Bone marrow (tissue), 2 donors: ENCODE measurements at regions not wholly inside any gene's neighbourhood (a gene's known extent, or its start where the extent isn't known, plus 50 kb on each side); places are given as distances from the start of the nearest gene placed in this dataset.

Source experiments
- DNase-seq, 2 donors: peaks; one replicate each; lab custom pipeline; 2025; lab: John Stamatoyannopoulos, UW

DNA sequence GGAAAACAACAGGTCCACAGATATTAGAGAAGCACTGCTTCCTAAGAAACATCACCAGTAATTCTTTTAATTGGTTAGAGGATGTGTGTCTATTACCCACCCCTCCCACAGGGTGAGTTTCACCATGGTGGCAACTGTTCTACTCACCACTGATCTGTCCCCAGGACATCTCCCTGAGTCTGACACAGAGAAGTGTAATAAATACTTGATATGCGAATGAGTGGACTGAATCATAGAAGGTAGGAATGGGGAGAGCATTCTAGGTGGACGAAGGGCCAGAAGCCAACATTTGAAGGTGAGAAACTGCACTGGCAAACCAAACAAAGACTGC, 452.7 kb upstream of the PROK2 start:
- DNase-seq: no peak

DNA sequence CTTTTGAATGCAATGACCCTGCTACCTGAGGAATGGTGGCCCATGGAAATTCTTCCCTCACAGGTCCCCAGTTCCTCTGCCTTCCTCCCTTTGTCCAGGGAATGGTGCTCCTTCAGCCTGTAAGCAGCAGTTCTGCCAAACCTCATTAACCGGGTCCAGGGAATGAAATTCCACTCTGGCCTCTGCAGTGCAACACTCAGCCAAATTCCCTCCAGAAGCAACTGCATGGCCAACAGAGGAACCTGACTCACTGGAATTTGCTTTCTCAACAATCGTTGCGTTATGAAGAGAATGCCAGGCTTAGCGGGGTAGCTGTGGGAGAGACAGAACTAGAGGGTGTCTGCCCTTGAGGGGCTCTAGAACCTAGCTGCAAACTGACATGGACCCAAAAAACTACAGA, 449.4 kb upstream of the PROK2 start:
- DNase-seq: no peak

DNA sequence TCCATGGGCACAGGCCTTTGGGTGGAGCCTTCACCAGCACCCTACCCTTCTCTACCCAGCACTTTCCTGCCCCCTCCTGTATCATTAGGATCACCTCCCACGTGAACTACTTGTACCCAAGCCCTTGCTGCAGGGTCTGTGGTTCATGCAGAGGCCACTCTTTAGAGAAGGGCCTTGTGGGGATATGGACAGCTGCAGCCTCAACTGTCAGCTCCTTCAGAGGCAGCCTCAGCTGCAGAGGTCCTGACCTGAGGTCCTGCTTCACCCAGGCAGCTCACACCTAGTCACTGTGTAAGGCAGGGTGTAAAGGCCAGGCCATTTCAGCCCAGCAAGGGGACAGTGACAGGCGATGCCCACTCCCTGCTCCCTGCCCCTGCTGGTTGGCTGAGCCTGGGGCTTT, 448.6 kb upstream of the PROK2 start:
- no peak for DNase-seq

DNA sequence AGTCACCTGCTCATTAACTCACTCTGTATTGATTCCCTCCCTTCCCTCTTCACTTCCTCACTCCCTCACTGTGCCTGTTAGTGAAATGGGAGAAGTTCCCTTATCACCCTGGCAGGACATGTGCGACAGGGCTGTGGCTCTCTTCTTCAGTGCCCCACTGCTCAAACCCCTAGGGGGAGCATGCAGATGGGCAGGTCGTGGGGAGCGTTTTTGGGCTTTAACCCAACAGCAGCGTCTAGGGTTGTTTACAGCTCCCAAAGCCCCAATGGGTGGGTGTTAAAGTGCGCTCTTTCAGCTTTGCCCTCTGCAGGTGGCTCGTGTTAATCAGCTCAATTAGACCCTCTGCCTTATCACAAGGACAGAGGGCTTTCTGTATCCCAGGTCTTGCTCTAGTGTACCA, 447.8 kb upstream of the PROK2 start:
- DNase-seq: no peak

DNA sequence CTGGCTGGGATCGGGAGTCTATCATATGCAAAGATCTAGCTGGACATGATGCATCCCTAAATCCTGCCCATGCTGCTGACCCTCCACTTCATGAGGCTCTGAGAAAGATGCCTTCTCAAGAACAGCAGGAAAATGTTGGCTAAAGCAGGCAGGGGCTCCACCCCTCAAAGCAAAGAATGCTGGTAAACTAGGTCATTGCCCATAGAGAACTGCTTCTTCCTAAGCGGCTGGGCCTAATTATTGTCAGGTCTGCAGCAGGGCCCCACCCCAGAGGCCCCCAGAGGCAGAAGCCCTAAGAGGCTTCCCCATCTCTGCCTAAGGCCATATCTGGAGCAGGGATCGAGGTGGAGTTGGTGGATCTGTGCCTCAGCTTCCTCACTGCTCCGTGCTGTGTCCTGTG, 447.4 kb upstream of the PROK2 start:
- no peak for DNase-seq

DNA sequence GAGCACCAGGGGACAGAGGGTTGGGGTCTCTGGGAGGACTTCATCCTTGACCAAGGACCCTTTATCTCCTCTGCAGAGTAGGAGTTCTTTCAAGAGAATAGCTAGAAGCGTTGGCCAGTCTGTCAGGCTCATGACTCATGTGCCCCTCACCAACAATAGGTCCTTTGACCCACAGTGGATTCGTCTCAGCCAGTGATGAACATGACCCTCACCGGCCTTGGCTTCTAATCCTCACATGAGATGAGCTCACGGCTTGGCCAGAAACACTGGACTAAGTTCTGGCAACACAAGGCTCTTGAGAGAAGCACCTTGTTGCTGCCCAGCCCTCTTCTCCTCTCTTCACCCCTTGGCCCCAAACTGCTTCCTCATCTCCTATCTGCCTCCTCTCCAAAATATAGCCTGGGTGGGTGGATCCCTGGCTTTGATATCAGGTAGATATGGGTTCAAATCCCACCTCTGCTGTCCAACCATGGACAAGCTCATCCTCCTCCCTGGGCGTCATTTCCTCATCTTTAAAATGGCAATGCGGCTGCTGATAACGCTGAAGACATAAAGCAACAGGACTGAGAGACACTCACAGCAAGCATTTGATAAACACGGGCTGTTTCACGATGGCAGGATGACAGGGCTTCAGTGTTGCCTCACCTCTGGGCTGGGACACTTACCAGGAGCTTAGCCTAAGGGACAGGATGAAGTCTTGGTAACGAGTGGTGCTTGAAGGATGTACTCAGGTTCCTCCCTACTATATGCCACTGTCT, 446.7 kb upstream of the PROK2 start:
- DNase-seq: no peak

DNA sequence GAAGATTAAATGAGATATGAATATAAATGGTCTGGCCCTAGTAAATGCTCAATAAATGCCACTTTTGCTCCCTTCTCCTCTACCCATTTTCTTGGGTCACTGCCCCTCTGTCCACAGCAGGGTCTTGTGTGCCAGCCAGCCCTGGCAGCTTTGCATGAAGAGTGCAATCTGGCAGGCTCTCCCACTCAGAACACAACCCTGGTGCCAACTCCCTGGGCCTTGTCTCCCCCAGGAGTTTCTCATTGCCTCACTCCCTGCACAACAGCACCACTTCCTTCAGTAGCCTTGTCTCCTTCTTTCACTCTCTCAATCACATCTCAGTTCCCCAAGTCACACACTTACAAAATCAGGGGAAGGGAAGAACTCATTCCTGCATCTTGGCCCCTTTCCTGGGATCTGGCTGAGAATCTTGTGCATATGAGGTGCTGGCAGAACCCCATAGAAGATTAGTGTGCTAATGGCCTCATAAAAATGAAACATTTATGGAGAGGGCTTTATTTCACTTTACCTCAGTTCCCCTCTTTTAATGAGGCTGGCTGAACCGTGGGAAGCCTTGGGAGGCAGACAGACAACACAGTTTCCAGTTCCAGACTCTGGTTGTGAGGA, 445.9 kb upstream of the PROK2 start:
- no peak for DNase-seq

DNA sequence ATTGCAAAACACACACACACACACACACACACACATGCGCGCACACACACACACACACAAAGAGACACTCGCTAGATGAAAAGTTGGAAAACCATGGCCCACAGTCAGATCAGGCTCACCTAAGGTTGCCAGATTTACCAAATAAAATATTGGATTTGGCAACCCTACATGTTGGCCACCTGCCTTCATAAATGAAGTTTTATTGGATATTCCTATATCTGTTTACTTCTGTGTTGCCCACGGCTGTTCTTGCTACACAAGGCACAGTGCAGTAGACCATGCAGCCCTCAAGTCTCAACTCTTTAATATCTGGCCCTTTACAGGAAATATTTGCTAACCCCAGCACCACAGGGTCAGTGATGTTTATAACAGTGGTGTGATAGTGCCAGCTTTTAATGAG, 445.0 kb upstream of the PROK2 start:
- DNase-seq: no peak

DNA sequence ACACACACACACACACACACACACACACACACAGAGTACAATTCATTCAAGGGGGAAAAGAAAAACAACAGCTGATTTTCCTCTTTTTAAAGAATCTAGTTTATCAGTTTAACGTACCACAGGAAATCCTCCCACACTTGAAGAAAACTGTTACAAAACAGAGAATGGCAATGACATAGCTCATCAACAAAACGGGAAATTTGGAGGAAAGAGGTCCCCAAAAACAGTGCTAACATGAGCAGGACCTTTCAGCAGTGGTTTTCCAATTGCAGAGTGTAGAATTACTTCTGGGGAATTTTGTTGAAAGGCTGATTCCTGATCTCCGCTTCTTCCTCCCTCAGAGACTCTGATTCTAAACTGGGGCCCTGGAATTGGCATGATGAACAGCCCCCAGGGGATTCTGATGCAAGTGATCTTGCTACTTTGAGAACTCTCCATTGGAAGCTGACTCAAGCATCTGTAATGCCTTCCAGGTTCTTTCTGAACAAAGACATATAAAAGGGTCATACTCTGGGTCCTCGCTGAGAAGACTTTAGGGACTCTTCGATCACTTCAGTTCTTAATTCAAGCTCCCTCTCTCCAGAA, 442.6 kb upstream of the PROK2 start:
- DNase-seq: peak in 1 of 2 donors; percentile 30

DNA sequence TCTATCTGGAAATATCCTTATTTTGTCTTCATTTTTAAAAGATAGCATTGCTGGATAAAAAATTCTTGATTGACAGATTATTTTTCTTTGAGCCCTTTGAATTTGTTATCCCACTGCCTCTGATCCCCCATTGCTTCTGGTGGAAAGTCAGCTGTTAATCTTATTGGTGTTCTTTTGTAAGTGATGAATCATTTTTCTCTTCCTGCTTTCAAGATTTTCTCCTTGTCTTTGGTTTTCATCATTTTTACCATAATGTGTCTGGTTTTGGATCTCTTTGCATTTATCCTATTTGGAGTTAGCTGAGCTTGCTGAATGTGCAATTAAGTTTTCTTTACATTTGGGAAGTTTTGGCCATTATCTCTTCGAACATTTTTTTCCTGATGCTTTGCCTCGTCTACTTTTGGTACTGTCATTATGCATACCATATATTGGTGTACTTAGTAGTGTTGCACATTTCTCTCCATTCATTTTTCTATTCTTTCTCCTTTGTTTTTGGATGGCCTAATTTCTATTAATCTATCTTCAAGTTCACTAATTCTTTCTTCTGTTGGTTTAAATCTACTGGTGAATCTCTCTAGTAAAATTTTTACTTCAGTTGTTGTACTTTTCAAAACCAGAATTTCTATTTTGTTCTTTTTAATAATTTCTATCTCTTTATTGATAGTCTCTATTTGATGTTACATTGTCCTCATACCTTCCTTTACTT, 440.0 kb upstream of the PROK2 start:
- no peak for DNase-seq

DNA sequence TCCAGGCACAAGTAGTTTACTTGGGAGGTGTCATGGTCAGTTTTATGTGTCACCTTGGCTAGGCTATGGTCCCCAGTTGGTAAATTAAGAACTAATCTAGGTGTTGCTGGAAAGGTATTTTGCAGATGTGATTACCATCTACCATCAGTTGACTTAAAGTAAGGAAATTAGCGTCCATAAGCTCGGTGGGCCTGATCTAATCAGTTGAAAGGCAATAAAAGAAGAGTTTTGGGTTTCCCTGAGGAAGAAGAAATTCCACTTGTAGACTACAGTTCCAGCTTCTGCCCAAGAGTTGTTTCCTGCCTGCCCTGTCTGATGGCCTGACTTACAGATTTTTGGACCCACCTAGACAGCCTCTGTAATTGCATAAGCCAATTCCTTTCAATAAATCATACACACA, 438.7 kb upstream of the PROK2 start:
- no peak for DNase-seq

DNA sequence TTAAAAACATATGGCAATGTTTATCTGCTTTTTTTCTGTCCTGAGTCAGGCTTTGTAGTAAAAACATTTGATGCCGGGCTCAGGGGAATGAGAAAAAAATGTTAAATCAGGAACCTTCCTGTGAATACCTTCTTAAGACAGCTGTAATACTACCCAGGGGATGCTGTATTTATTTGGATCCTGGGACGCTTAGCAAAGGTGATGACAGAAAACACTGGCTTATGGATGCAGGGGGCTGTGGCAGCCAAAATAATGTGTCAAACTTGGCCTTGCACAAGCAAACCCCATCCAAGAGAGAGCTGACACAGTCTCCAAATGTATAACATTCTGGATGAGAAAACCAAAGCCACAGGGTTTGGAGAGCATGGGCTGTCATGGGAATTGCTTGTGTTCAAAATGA, 438.2 kb upstream of the PROK2 start:
- DNase-seq: no peak

DNA sequence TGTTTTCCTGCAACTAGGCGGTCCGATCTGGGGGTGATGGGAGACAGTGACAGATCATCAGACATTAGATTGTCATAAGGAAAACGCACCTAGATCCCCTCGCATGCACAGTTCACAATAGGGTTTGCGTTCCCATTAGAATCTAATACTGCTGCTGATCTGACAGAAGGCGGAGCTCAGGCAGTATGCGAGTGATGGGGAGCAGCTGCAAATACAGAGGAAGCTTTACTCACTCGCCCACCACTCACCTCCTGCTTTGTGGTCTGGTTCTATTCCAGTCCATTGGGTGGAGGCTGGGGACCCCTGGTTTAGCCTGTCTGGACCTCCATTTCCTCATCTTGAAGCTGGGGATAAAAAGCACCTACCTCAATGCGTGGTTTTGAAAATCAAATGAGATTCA, 437.5 kb upstream of the PROK2 start:
- DNase-seq: no peak

DNA sequence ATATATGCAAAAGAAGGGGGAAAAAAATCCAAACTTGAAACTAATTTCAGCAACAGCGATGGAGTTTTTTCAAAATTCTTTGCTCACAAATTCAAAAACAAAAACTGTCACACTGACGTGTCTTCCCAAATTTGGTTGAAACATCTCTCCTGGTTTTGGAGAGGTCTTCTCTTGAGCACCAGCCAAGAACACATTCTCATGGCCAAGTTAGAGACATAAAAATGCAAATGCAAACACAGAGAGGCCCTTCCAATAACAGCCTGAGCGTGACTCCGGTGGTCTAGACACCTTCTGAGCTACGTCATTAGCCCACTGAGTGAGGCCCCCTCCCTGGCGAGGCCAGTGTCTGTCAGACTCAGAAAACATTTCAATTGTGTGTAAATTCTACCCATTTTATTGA, 436.0 kb upstream of the PROK2 start:
- no peak for DNase-seq

DNA sequence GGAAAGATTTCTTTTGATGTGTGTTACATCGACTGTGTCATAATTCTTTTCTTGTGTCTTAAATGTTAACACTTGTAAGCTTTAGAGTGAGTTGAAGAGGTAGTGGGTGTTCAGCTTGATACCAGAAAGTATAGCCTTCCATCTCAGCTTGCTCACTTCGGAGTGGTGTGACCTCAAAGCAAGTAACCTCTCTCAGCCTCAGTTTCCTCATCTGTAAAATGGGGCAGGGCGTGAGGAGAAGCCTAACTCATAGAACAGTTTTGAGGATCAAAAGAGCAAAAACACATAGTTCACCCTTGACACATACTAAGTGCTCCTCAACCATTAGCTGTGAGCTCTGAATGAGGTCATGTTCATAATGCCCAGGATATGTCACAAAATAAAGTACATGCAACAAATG, 434.8 kb upstream of the PROK2 start:
- DNase-seq: no peak

DNA sequence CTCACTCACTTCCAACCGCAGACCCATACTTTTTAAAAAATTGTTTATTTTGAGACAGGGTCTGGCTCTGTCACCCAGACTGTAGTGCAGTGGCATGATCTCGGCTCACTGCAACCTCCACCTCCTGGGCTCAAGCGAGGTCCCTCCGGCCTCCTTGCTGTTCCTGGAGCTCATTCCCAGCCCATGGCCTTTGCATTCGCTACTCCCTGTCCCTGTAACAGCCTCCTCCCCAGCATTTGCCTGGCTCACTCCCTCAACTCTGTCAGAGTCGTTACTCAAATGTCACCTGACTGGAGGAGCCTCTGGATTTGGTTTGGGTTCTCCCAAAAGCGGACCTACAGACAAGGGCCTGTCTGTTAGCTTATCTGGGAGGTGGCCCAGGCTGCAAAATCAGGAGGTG, 432.6 kb upstream of the PROK2 start:
- DNase-seq: no peak

DNA sequence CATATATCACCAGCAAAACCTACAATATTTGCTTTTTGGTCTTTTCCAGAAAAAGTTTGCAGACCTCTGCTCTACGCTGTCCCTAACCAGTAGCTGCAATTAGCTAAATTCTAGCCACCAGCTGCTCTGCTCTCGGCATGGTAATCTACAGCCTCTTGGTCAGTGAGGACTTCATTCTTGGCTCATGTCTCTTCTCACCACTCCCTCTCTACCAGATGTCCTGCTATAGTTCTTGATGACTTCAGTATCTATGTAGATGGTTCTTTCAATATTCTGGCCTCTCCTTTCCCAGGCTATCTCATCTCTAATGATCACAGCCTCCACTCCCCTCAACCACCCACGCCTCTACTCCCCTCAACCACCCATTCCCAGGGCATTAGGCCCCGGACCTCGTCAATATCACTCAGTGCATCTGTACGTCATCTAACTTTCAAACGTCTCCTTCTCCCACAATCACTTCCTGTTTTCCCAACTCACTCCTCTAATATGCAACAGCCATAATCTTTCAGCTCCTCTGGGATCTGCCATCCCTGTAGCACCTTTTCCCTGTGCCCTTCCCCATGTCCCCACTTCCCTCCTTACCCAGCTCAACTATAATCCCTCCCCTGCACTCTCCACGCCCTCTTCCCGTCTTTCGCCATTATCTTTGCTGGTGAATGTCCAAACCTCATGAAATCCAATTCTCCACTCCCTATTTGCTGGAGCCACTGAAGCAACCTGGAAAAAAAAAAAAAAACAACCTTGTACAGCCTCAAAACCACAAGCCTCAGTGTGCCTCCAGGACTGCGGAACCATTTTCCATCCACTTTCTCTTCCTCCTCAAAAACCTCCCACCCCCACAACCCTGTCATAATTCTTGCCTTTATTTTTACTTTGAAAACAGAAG, 429.4 kb upstream of the PROK2 start:
- DNase-seq: no peak

DNA sequence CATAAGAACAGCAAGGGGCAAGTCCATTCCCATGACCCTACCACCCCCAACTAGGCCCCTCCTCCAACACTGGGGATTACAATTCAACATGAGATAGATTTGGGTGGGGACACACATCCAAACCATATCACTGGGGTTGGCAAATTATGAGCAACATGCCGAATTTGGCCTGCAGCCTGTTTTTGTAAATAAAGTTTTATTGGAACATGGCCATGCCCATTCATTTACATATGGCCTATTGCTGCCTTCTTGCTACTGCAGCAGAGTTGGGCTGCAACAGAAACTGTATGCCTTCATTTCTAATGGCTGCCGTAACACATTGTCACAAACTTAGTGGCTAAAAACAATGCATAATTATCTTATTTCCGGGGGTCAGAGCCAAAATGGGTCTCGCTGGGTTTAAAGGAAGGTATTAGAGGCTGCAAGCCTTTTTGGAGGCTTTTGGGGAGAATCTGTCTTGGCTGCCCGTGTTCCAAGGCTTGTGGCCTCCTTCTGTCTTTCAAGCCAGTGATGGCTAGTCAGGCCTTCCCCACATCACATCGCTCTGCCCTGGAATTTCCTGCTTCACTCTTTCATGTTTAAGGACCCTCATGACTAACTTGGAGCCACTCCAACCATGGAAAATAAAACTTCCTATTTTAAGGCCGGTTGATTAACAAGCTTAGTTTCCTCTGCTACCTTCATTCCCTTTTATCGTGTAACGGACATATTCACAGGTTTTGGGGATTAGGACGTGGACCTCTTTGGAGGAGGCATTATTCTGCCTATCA, 428.5 kb upstream of the PROK2 start:
- DNase-seq: no peak

DNA sequence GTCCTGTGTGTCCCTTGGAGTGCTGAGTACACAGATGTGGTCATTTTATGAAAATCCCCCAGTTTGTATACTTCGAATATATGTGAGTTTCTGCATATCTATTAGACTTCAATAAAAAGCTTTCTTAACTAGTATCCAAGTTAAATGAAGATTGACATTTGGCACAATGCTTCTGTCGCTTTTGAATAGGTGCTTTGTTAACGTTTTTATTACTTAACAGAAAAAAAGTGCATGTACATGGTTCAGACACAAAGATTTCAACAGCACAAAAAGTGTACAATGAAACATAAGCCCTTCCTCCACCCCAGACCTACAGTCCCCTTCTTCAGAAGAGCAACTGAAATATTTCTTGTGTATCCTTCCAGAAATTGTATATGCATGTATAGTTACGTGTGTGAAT, 427.4 kb upstream of the PROK2 start:
- DNase-seq: no peak

DNA sequence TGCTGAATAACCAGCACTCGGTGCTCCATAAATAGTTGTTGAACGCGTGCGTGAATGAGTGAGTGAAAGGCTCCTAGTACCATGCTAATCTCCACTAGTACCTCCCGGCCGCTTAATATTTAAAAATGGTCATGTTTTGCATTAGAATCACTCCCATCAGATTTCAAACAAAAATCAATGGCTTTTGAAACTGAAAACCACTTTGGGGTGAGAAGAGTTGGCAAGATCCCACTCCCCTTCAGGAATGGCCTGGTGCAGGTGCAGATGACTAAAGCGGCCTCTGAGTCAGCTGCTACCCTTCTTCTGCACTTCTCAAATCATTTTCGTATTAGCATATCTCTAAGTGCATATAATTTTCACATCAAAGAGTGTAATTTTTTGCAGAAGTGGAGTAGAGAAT, 425.3 kb upstream of the PROK2 start:
- no peak for DNase-seq

DNA sequence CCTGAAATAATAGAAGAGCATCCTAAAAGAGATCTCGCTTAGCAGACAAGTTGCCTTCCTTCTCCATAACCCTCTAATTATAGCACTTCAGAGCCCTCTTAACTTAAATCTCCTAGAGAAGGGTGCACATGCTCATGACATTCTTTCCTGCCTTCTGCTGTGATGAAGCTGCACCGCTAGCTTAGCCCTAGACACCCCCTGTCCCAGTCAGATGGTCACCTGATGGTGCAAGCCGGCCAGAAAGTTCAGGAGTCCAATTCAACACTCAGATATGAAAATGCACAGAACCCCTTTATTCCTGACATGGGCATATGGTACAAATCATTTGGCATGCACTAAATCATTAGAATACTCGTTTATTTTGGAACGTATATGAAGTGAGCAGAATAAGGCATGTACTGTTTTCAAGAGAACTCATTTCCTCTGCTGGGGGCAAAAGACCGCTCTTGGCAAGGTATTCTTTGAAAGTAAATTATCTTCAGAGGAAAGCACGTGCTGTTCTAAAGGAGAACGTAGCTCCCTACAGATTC, 420.4 kb upstream of the PROK2 start:
- DNase-seq: no peak
